HAP-1 (cell line): ENCODE measurements at regions not wholly inside any gene's neighbourhood (a gene's known extent, or its start where the extent isn't known, plus 50 kb on each side); places are given as distances from the start of the nearest gene placed in this dataset.
"Not testable (repeated sequence)": the region's sequence is repeated elsewhere in the genome, so short reads cannot be mapped to it uniquely, and the experiment has no call there.

ENCODE experiments used
- DNase-seq, 2 experiments: peaks; one replicate each; pipeline ENCODE4 v3.0.0-alpha.2; 2016 to 2020; ENCODE audit warnings: low spot score in 2 of 2
- H3K27me3 ChIP-seq: fragments of 250-450 bp; sonication (Bioruptor Pico); 2 replicates; pipeline ENCODE4 v1.5.1; 2020; ENCODE audit warnings: low read depth, mild to moderate bottlenecking, moderate library complexity
- H3K36me3 ChIP-seq: fragments of 250-450 bp; sonication (Bioruptor Pico); replicated peaks from 2 replicates; pipeline ENCODE4 v1.5.1; 2020; ENCODE audit warnings: mild to moderate bottlenecking
- H3K4me1 ChIP-seq: fragments of 250-450 bp; sonication (Bioruptor Pico); 2 replicates; pipeline ENCODE4 v1.5.1; 2020; ENCODE audit warnings: mild to moderate bottlenecking
- H3K4me3 ChIP-seq: fragments of 250-450 bp; sonication (Bioruptor Pico); 2 replicates; pipeline ENCODE4 v1.5.1; 2020; ENCODE audit warnings: mild to moderate bottlenecking, moderate library complexity
- H3K9me3 ChIP-seq: fragments of 250-450 bp; sonication (Bioruptor Pico); 2 replicates; pipeline ENCODE4 v1.5.1; 2020; ENCODE audit warnings: mild to moderate bottlenecking, moderate library complexity
- in situ Hi-C: fragments of 300-500 bp; cut with MboI; formaldehyde crosslinking; loops from 3 replicates; pipeline ENCODE4 v1.14.3; 2020; ENCODE audit warnings: low sequenced_read_pairs, inconsistent platforms, mixed read lengths

DNA sequence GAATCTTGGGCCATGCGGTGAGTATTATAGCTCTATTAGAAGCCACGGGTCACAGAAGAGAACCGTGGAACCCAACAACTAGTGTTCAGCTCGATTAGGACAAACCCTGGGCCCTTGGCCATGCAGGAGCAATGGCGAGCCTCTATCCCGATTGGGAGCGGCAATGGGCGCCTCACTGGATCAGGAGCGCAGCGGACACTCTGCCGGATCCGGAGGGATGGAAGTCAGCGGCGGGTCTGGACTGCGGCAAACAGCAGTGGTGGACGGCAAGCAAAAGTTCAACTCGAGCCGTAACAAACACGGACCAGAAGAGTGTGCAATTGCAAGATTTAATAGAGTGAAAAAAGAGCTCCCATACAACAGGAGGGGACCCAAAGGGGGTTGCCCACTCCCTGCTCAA lies 1481.9 kb downstream of the PCDH9 start:
- in situ Hi-C loops, result no loop called here
- H3K36me3 ChIP-seq, result no peaks in the 10 kb centered on the region
- no peak for DNase-seq
- H3K4me3 ChIP-seq, result no peak overlapping the region
- no peaks in the 10 kb centered on the region for H3K9me3 ChIP-seq
- H3K27me3 ChIP-seq, result no peaks in the 10 kb centered on the region
- H3K4me1 ChIP-seq, result no peaks in the 10 kb centered on the region

DNA sequence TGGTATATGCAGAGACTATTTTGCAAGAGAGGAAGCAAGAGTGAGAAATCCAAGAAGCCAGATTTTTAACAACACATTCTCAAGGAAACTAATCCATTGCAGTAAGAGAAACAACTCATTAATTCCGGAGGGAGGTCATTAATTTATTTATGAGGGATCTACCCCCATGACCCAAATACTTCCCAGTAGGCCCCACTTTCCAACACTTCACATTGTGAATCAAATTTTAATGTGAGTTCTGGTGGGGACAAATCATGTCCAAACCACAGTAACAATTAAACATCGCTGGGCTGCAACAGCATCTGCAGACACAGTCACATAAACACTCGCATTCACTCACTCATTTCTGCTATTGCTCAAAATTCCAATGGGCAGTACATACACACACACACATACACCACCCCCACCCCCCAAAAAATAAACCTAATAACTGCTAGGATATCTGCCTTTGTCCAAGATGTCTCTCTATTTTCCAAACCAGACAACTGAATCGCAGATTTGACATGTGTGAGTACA lies 1483.7 kb downstream of the PCDH9 start:
- no peak for DNase-seq
- Histone ChIP-seq H3K4me1 (no peaks in the 10 kb centered on the region), H3K27me3 (no peaks in the 10 kb centered on the region), H3K9me3 (no peaks in the 10 kb centered on the region), H3K4me3 (no peak overlapping the region), H3K36me3 (no peaks in the 10 kb centered on the region)
- in situ Hi-C loops, result no loop called here

DNA sequence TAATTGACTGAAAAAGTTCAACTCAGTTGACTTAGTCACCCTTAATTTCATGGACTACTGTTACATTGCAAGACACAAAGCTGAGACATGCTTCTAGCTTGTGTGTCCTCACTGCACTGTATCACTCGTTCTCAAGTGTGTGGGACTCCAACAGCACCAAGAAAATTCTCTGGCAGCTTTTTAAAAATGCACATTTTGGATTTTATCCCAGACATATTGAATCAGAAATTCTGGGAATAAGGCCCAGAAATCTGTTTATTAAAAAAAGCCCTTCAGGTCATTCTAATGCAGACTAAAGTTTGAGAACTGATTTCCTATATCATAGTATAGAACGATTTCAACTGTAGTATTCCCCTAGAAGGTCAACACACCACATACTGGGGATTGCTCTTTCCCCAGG lies 1485.3 kb downstream of the PCDH9 start:
- Histone ChIP-seq H3K4me1 (no peaks in the 10 kb centered on the region), H3K36me3 (no peaks in the 10 kb centered on the region), H3K27me3 (no peaks in the 10 kb centered on the region), H3K9me3 (no peaks in the 10 kb centered on the region), H3K4me3 (no peak overlapping the region)
- no peak for DNase-seq
- in situ Hi-C loops, result no loop called here

DNA sequence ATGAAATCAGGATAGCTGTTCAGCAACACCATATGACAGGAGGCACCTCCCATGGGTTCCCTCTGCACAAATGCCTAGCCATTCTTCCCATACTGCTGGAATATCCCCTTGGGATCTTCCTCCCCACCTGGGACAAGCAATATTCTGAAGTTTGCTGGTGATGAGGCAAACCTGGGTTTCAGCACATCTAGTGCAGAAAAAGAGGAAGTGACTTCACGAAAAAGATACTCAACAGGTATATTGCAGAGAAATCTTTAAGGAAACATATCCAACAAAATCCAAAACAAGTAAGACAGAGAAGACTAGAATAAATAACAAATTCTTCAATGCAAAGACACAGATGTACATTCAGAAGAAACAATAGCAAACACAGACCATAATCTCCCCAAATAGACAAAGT lies 1497.0 kb downstream of the PCDH9 start:
- Histone ChIP-seq H3K27me3 (no peaks in the 10 kb centered on the region), H3K4me3 (no peak overlapping the region), H3K36me3 (no peaks in the 10 kb centered on the region), H3K9me3 (no peaks in the 10 kb centered on the region), H3K4me1 (no peaks in the 10 kb centered on the region)
- no peak for DNase-seq
- in situ Hi-C loops, result no loop called here

DNA sequence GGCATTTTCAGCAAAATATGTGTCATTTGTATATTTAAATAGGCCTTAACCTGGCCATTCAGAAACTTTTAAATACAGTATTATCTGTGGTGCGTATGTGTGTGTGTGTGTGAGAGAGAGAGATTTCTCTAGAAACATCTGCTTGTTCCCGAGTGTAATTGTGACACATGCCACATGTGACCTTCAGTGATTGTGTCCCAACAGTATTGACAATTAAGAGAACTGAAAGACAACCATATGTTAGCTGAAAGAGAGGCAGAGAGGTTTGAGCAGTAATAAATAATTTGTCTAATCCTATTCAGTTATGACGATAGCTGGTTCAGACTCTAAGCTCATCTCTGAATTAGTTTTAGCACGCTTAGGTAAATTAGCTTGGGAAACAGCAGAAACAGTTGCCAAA lies 1503.1 kb downstream of the PCDH9 start:
- DNase-seq, result no peak
- H3K27me3 ChIP-seq, result no peaks in the 10 kb centered on the region
- no peaks in the 10 kb centered on the region for H3K4me1 ChIP-seq
- no peaks in the 10 kb centered on the region for H3K36me3 ChIP-seq
- no peaks in the 10 kb centered on the region for H3K9me3 ChIP-seq
- in situ Hi-C loops, result no loop called here
- no peak overlapping the region for H3K4me3 ChIP-seq

DNA sequence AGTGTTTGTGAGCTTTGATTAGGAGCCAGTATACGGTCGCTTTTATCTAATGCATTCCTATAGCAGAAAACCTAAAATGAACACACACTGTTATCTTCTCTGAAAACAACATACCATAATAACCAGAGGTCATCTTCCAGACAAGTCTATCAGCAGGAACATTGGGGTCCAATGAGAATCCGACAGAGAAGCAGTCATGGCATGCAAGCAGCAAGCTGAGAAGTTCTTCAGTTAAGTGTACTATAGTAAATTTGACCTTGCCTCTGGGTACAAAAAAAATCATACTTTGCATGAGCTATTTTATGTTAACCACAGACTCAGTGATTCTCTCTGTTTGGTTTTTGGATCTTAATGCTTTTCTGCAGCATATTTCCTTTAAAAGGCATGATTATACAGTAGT lies 1505.1 kb downstream of the PCDH9 start:
- in situ Hi-C loops, result no loop called here
- no peak for DNase-seq
- H3K4me3 ChIP-seq, result no peak overlapping the region
- no peaks in the 10 kb centered on the region for H3K27me3 ChIP-seq
- H3K36me3 ChIP-seq, result no peaks in the 10 kb centered on the region
- no peaks in the 10 kb centered on the region for H3K4me1 ChIP-seq
- H3K9me3 ChIP-seq, result no peaks in the 10 kb centered on the region

DNA sequence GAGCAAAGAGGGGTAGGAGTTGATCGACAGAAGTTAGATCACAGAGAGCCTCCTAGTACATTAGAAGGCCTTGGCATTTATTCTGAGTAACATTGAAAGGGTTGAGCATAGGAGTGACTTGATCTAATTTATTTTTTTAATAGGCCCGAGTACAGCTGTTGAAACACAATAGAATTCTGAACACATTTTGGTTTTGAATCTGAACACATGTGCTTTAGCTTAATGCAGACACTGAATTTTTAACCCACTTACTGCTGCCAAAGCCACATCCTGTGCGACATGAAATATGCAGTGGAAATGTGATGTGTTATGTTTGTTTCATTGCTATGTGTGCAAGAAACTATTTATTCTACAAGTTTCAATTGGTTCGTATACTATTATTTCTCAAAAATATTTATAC lies 1505.9 kb downstream of the PCDH9 start:
- no peak for DNase-seq
- Histone ChIP-seq H3K36me3 (no peaks in the 10 kb centered on the region), H3K4me1 (no peaks in the 10 kb centered on the region), H3K4me3 (no peak overlapping the region), H3K27me3 (no peaks in the 10 kb centered on the region), H3K9me3 (no peaks in the 10 kb centered on the region)
- in situ Hi-C loops, result no loop called here

DNA sequence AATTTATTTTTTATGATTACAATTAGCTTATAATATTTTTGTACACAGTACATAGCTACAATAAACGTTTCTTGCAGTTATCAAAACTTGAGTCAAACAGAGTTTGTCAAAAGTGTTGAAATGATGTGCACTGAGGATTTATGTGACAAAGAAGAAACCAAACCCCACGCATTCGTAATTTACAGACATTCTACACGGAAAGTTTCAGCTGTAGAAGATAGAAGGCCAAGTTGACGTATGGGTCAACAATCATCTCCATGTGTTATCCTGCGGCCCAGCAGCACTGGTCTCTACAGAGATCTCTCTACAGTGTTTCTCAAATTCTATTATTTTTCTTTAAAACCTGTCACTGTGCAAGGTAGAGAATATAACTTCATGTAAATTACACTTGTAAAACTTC lies 1507.6 kb downstream of the PCDH9 start:
- in situ Hi-C loops, result no loop called here
- no peak for DNase-seq
- H3K9me3 ChIP-seq, result no peaks in the 10 kb centered on the region
- no peak overlapping the region for H3K4me3 ChIP-seq
- H3K27me3 ChIP-seq, result no peaks in the 10 kb centered on the region
- H3K4me1 ChIP-seq, result no peaks in the 10 kb centered on the region
- no peaks in the 10 kb centered on the region for H3K36me3 ChIP-seq

DNA sequence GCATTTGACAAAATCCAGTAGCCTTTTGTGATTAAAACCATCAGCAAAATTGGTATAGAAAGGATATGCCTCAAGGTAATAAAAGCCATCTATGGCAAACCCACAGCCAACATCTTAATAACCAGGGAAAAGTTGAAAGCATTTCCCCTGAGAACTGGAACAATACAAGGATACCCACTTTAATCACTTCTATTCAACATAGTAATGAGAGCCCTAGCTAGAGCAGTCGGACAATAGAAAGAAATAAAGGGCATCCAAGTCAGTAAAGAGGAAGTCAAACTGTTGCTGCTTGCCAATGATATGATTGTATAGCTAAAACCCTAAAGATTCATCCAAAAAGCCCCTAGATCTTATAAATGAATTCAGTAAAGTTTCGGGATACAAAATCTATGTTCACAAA lies 1510.3 kb downstream of the PCDH9 start:
- Histone ChIP-seq H3K4me1 (no peaks in the 10 kb centered on the region), H3K4me3 (no peak overlapping the region), H3K36me3 (no peaks in the 10 kb centered on the region), H3K9me3 (no peaks in the 10 kb centered on the region), H3K27me3 (no peaks in the 10 kb centered on the region)
- in situ Hi-C loops, result no loop called here
- DNase-seq, result no peak

DNA sequence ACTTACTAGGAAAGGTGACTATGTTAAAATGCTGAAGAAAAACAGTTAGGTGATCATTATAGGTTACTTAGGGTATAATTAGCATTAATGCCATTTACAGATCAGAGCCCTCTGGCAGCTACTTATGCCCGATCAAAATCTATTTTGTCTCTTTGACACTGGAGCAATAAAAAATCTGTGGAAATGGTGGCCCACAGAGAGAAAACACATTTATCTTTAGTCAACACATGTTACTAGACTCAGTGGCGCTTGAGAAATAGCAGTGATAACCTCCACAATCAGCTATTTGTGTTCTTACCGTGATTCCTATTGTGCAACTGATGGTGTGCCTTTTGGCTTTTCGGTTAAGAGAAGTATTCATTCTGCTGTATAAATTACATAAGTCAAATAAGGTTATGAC lies 1519.6 kb downstream of the PCDH9 start:
- in situ Hi-C loops, result no loop called here
- Histone ChIP-seq H3K4me3 (no peak overlapping the region), H3K9me3 (no peaks in the 10 kb centered on the region)

DNA sequence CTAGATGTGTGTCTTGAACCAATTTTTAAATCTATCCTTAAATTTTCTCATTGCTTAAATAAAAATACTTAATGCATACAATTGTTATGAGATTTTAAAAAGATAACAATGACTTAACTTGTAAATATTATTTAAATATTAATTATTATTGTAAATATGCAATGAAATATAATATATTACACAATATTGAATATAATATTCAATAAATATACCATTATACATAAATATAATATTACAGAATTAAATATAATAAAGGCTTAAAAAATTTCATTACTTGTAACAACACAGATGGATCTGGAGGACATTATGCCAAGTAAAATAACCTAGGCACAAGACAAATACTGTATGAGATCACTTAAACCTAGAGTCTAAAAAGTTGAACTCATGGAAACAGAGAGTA lies 1532.3 kb downstream of the PCDH9 start:
- no peak overlapping the region for H3K4me3 ChIP-seq
- no peaks in the 10 kb centered on the region for H3K27me3 ChIP-seq
- in situ Hi-C loops, result no loop called here
- no peaks in the 10 kb centered on the region for H3K9me3 ChIP-seq
- H3K36me3 ChIP-seq, result no peaks in the 10 kb centered on the region
- DNase-seq, result no peak
- H3K4me1 ChIP-seq, result no peaks in the 10 kb centered on the region

More for the DNA sequence above, 1519.6 kb downstream of the PCDH9 start:
- no peak for DNase-seq
- Histone ChIP-seq H3K36me3 (no peaks in the 10 kb centered on the region), H3K27me3 (no peaks in the 10 kb centered on the region), H3K4me1 (no peaks in the 10 kb centered on the region)

DNA sequence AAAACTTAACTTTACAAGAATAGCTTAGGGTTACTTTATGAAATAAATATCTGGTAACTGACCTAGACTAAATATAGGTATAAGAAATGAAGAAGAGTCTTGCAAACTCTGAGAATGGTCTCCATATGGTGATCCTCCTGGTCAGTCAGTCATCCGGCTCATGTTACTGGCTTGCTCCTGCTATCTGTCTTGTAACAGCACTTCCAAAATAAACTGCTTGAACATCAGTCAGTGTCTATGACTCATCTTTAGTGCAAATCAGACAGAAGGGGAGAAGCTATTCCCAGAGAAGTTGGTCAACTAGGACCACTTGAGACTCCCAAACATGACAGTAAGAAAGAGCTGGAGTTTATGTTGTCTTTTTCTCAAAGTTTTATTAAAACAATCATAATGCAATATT lies 1550.9 kb downstream of the PCDH9 start:
- DNase-seq, result no peak
- Histone ChIP-seq H3K4me1 (no peaks in the 10 kb centered on the region), H3K36me3 (no peaks in the 10 kb centered on the region), H3K4me3 (no peak overlapping the region), H3K9me3 (no peaks in the 10 kb centered on the region), H3K27me3 (no peaks in the 10 kb centered on the region)
- in situ Hi-C loops, result no loop called here

DNA sequence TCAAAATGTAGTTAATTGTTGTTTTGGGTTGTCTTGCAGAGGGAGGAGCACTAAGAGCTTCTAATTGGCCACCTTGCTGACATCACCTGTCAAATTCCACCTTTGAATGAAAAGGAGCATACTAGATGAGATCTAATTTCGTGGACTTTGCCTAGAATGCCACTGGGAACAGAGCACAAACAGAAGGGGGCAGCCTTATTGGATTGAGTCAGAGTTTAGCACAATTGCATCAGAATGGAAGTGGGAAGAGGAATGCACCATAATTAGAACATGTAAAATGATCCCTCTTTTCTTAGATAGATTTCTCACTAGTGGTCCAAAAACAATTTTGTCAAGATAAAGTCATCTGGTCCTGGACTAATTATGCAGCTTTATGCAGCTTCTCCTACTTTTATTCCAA lies 1552.2 kb downstream of the PCDH9 start:
- no peaks in the 10 kb centered on the region for H3K36me3 ChIP-seq
- no peaks in the 10 kb centered on the region for H3K27me3 ChIP-seq
- peak in 1 of 2 experiments; percentile 4 for DNase-seq
- in situ Hi-C loops, result no loop called here
- H3K9me3 ChIP-seq, result no peaks in the 10 kb centered on the region
- no peak overlapping the region for H3K4me3 ChIP-seq
- no peaks in the 10 kb centered on the region for H3K4me1 ChIP-seq

DNA sequence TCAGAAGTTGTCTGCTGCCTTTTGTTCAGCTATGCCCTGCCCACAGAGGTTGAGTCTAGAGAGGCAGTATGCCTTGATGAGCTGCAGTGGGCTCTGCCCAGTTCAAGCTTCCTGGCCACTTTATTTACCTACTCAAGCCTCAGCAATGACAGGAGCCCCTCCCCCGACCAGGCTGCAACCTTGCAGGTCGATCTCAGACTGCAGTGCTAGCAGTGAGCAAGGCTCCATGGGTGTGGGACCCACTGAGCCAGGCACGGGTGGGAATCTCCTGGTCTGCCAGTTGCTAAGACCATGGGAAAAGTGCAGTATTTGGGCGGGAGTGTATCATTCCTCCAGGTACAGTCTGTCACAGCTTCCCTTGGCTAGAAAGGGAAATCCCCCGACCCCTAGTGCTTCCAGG lies 1554.8 kb downstream of the PCDH9 start:
- H3K27me3 ChIP-seq, H3K4me1 ChIP-seq, H3K9me3 ChIP-seq, H3K36me3 ChIP-seq, H3K4me3 ChIP-seq, in situ Hi-C loops, DNase-seq: not testable (repeated sequence)

DNA sequence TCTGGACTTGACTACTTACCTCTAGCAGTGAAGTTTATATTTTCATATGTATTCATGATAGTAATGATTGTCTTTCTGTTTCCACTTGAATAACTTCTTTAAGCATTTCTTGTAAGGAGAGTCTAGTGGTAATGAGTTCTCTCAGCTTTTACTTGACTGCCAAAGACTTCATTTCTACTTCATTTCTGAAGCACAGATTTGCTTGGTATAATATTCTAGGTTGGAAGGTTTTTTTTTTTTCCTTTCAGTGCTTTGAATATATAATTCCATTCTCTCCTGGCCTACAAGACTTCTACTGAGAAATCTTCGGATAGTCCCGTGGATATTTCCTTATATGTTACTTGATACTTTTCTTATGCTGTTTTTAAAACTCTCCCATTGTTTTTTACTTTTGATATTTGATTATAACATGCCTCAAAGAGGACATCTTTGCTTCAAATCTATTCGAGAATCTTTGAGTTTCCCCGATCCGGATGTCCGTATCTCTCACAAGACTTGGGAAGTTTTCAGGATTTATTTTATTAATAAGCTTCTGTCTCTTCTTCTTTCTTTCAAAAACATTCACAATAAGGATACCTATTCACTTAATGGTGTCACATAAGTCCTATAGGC lies 1560.0 kb downstream of the PCDH9 start:
- H3K9me3 ChIP-seq, result no peaks in the 10 kb centered on the region
- H3K4me1 ChIP-seq, result no peaks in the 10 kb centered on the region
- no peaks in the 10 kb centered on the region for H3K27me3 ChIP-seq
- in situ Hi-C loops, result loop anchor here (25.0 kb wide), 1 partner anchor 1542 kb away; no protein-coding TSS in a partner anchor
- DNase-seq, result no peak
- no peaks in the 10 kb centered on the region for H3K36me3 ChIP-seq
- H3K4me3 ChIP-seq, result no peak overlapping the region
